Hematopoietic multipotent progenitor cell treated with erythropoietin and hydrocortisone succinate and interleukin-3 and kit ligand, for 15 days (in vitro differentiated cells): ENCODE measurements at regions not wholly inside any gene's neighbourhood (a gene's known extent, or its start where the extent isn't known, plus 50 kb on each side); places are given as distances from the start of the nearest gene placed in this dataset.
"Not testable (repeated sequence)": the region's sequence is repeated elsewhere in the genome, so short reads cannot be mapped to it uniquely, and the experiment has no call there.

ENCODE experiments used
- DNase-seq: peaks from one replicate; pipeline ENCODE4 v3.0.0-alpha.2; 2015; ENCODE audit warnings: low spot score

- DNase-seq: not testable (repeated sequence)
Observed at GRCh38 chr4:123537906-123538402, 141.4 kb downstream of the SPRY1 start.

GRCh38 chr4:123545667-123546572 lies 149.3 kb downstream of the SPRY1 start:
- no peak for DNase-seq

- DNase-seq: no peak
Observed at GRCh38 chr4:123546573-123547060, 150.0 kb downstream of the SPRY1 start.

- DNase-seq: no peak
Observed at GRCh38 chr4:123547216-123548165, 150.9 kb downstream of the SPRY1 start.

- DNase-seq: no peak
Observed at GRCh38 chr4:123553279-123553678, 156.7 kb downstream of the SPRY1 start.

GRCh38 chr4:123553733-123554637 lies 157.4 kb downstream of the SPRY1 start:
- DNase-seq: no peak

GRCh38 chr4:123554801-123555232 lies 158.2 kb downstream of the SPRY1 start:
- no peak for DNase-seq

GRCh38 chr4:123555233-123555806 lies 158.7 kb downstream of the SPRY1 start:
- DNase-seq: no peak

- no peak for DNase-seq
Observed at GRCh38 chr4:123555807-123556273, 159.2 kb downstream of the SPRY1 start.

GRCh38 chr4:123556526-123556925 lies 159.9 kb downstream of the SPRY1 start:
- DNase-seq: no peak

- DNase-seq: no peak
Observed at GRCh38 chr4:123557857-123558536, 161.4 kb downstream of the SPRY1 start.

- DNase-seq: no peak
Observed at GRCh38 chr4:123558865-123559264, 162.3 kb downstream of the SPRY1 start.

GRCh38 chr4:123559955-123560871 lies 163.6 kb downstream of the SPRY1 start:
- no peak for DNase-seq

- no peak for DNase-seq
Observed at GRCh38 chr4:123561525-123561924, 164.9 kb downstream of the SPRY1 start.

- DNase-seq: no peak
Observed at GRCh38 chr4:123562994-123563750, 166.6 kb downstream of the SPRY1 start.

GRCh38 chr4:123564758-123565346 lies 168.3 kb downstream of the SPRY1 start:
- DNase-seq: peak; percentile 53

GRCh38 chr4:123568936-123569335 lies 172.3 kb downstream of the SPRY1 start:
- no peak for DNase-seq

- no peak for DNase-seq
Observed at GRCh38 chr4:123569541-123569940, 172.9 kb downstream of the SPRY1 start.
